ENCODE measurements at regions not wholly inside any gene's neighbourhood (a gene's known extent, or its start where the extent isn't known, plus 50 kb on each side); places are given as distances from the start of the nearest gene placed in this dataset.

DNA sequence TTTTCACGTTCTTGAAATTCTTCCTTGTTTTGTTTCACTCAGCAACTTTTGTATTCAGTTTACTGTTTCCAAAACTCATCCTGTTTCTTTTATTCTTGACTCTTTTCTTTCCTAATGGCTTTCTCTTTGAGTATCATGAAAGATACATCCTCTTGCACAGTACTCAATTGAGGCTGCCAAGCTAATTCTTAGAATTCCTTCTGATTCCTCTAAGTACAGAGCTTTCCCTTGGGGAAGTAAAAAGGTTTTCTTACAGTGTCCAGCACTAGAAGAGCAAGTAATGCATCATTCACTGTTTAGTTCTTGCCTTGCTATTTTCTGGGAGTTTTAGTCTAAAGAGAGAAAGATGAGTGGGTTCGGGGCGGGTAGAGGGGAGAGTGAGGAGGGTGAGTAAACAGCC lies 154.1 kb downstream of the NEDD1 start:
- no TSS peak for BruUV-seq (replicated peaks)
- H4K20me1 ChIP-seq (ENCODE audit: insufficient read depth, low read length), result no peaks in the 10 kb centered on the region
- CTCF ChIA-PET (ENCODE audit: low intra/inter-chr PET ratio, low total read pairs), result no interaction called here
- no peak overlapping the region for H3K27ac ChIP-seq (ENCODE audit: extremely low read length, insufficient read depth, low read length)
- WGBS (ENCODE audit: low lambda C conversion rate), result 16% methylated on average over 3 of the region's 3 CpGs
- no peak for ATAC-seq
- H2AFZ ChIP-seq (ENCODE audit: low read length), result no peak overlapping the region
- H3K9ac ChIP-seq (ENCODE audit: insufficient read depth, low read depth, low read length), result no peak overlapping the region
- no peak overlapping the region for H3K4me3 ChIP-seq (replicated peaks in 1 of 3; ENCODE audit: insufficient read depth in 1 of 3, low read depth in 2 of 3, low read length in 3 of 3)
- FAIRE-seq, result no peak
- no peaks in the 10 kb centered on the region for H3K4me1 ChIP-seq (ENCODE audit: insufficient read depth, low read length)
- no peaks in the 10 kb centered on the region for H3K27me3 ChIP-seq (ENCODE audit: control insufficient read depth in 1 of 2, insufficient read depth in 2 of 2, low read length in 2 of 2)
- no peaks in the 10 kb centered on the region for H3K79me2 ChIP-seq (ENCODE audit: insufficient read depth, low read length)
- POLR2A ChIA-PET, result no interaction called here
- TF ChIP-seq SSRP1 (CRISPR knock-in tag; IDR thresholded peaks at IDR 0.05) (no peak), ZSCAN31 (CRISPR knock-in tag; IDR thresholded peaks at IDR 0.05; ENCODE audit: low read depth) (no peak), MEIS2 (CRISPR knock-in tag; IDR thresholded peaks at IDR 0.05) (no peak), ZNF143 (CRISPR knock-in tag; IDR thresholded peaks at IDR 0.05) (no peak), ZNF724P (CRISPR knock-in tag; IDR thresholded peaks at IDR 0.05; ENCODE audit: borderline replicate concordance) (no peak)
- no peak overlapping the region for H3K4me2 ChIP-seq (ENCODE audit: low read depth, low read length)
- no peak for DNase-seq (ENCODE audit: low spot score)
- H3K9me3 ChIP-seq (ENCODE audit: low read length), result no peaks in the 10 kb centered on the region
- in situ Hi-C loops (cut with HindIII; ENCODE audit: extremely low pct_ligation_motif_present, low pct_unique_long_range_greater_than_20kb) (no loop called here), intact Hi-C loops (cut with micrococcal nuclease; ENCODE audit: unreplicated experiment) (no loop called here)
- no peaks in the 10 kb centered on the region for H3K36me3 ChIP-seq (replicated peaks in 1 of 2; ENCODE audit: control insufficient read depth in 1 of 2, insufficient read depth in 2 of 2, low read length in 2 of 2)

- Histone ChIP-seq H3K27me3 (ENCODE audit: control insufficient read depth in 1 of 2, insufficient read depth in 2 of 2, low read length in 2 of 2) (no peaks in the 10 kb centered on the region), H3K9ac (ENCODE audit: insufficient read depth, low read depth, low read length) (no peak overlapping the region), H3K36me3 (replicated peaks in 1 of 2; ENCODE audit: control insufficient read depth in 1 of 2, insufficient read depth in 2 of 2, low read length in 2 of 2) (no peaks in the 10 kb centered on the region), H3K4me2 (ENCODE audit: low read depth, low read length) (no peak overlapping the region), H3K79me2 (ENCODE audit: insufficient read depth, low read length) (no peaks in the 10 kb centered on the region), H2AFZ (ENCODE audit: low read length) (no peak overlapping the region), H3K9me3 (ENCODE audit: low read length) (no peaks in the 10 kb centered on the region), H3K4me1 (ENCODE audit: insufficient read depth, low read length) (no peaks in the 10 kb centered on the region), H4K20me1 (ENCODE audit: insufficient read depth, low read length) (no peaks in the 10 kb centered on the region), H3K27ac (ENCODE audit: extremely low read length, insufficient read depth, low read length) (no peak overlapping the region), H3K4me3 (replicated peaks in 1 of 3; ENCODE audit: insufficient read depth in 1 of 3, low read depth in 2 of 3, low read length in 3 of 3) (no peak overlapping the region)
- ChIA-PET POLR2A (no interaction called here), CTCF (ENCODE audit: low intra/inter-chr PET ratio, low total read pairs) (no interaction called here)
- no peak for DNase-seq (ENCODE audit: low spot score)
- TF ChIP-seq ZNF570 (CRISPR knock-in tag; IDR thresholded peaks at IDR 0.05; ENCODE audit: borderline replicate concordance), result no peak
- TF ChIP-seq KMT2A (CRISPR knock-in tag; IDR thresholded peaks at IDR 0.05), result no peak
- TF ChIP-seq, protein P1, sequence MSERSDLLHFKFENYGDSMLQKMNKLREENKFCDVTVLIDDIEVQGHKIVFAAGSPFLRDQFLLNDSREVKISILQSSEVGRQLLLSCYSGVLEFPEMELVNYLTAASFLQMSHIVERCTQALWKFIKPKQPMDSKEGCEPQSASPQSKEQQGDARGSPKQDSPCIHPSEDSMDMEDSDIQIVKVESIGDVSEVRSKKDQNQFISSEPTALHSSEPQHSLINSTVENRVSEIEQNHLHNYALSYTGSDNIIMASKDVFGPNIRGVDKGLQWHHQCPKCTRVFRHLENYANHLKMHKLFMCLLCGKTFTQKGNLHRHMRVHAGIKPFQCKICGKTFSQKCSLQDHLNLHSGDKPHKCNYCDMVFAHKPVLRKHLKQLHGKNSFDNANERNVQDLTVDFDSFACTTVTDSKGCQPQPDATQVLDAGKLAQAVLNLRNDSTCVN (CRISPR knock-in tag; IDR thresholded peaks at IDR 0.05; ENCODE audit: borderline replicate concordance), result no peak
- TF ChIP-seq ARHGAP35 (CRISPR knock-in tag; IDR thresholded peaks at IDR 0.05; ENCODE audit: borderline replicate concordance), result no peak
- no peak for TF ChIP-seq ZNF446 (CRISPR knock-in tag; IDR thresholded peaks at IDR 0.05)
- TF ChIP-seq FOXK2 (IDR thresholded peaks at IDR 0.05), result no peak
- TF ChIP-seq, protein P2, sequence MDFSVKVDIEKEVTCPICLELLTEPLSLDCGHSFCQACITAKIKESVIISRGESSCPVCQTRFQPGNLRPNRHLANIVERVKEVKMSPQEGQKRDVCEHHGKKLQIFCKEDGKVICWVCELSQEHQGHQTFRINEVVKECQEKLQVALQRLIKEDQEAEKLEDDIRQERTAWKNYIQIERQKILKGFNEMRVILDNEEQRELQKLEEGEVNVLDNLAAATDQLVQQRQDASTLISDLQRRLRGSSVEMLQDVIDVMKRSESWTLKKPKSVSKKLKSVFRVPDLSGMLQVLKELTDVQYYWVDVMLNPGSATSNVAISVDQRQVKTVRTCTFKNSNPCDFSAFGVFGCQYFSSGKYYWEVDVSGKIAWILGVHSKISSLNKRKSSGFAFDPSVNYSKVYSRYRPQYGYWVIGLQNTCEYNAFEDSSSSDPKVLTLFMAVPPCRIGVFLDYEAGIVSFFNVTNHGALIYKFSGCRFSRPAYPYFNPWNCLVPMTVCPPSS (IDR thresholded peaks at IDR 0.05), result no peak
- TF ChIP-seq FOXM1 (CRISPR knock-in tag; IDR thresholded peaks at IDR 0.05), result no peak
- TF ChIP-seq RARG (CRISPR knock-in tag; IDR thresholded peaks at IDR 0.05; ENCODE audit: low read depth), result no peak
- no peak for FAIRE-seq
- in situ Hi-C loops (cut with HindIII; ENCODE audit: extremely low pct_ligation_motif_present, low pct_unique_long_range_greater_than_20kb) (no loop called here), intact Hi-C loops (cut with micrococcal nuclease; ENCODE audit: unreplicated experiment) (no loop called here)
- WGBS (ENCODE audit: low lambda C conversion rate), result 0% methylated on average over 1 of the region's 1 CpG
- ATAC-seq, result no peak
- BruUV-seq (replicated peaks), result no TSS peak
Measured at GRCh38 chr12:97063292-97063935, 156.4 kb downstream of the NEDD1 start.
